ENCODE measurements at regions not wholly inside any gene's neighbourhood (a gene's known extent, or its start where the extent isn't known, plus 50 kb on each side); places are given as distances from the start of the nearest gene placed in this dataset.

DNA sequence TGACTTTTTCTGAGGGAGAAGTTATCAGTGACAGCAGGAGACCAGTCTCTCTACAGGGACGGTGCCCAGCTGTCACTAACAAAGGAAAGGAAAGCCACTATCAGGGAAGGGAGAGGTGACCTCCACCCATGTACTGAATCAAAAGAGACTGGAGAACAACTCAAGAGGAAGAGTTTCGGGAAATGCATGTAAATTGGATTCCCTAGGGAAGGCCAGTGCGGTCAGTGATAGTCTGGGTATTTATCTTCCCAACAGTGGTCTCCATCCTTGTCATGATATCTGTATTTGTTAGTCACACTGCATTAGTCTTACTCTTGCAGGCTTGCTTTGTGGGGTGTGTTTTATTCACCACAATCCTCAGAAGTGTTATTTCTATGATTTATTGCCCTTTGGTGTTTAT lies 193.4 kb upstream of the KIRREL3 start:
- TF ChIP-seq POLR2A (IDR thresholded peaks at IDR 0.05; ENCODE audit: low read depth) (no peak), POLR2AphosphoS5 (IDR thresholded peaks at IDR 0.05) (no peak)
- TF ChIP-seq, protein P1, sequence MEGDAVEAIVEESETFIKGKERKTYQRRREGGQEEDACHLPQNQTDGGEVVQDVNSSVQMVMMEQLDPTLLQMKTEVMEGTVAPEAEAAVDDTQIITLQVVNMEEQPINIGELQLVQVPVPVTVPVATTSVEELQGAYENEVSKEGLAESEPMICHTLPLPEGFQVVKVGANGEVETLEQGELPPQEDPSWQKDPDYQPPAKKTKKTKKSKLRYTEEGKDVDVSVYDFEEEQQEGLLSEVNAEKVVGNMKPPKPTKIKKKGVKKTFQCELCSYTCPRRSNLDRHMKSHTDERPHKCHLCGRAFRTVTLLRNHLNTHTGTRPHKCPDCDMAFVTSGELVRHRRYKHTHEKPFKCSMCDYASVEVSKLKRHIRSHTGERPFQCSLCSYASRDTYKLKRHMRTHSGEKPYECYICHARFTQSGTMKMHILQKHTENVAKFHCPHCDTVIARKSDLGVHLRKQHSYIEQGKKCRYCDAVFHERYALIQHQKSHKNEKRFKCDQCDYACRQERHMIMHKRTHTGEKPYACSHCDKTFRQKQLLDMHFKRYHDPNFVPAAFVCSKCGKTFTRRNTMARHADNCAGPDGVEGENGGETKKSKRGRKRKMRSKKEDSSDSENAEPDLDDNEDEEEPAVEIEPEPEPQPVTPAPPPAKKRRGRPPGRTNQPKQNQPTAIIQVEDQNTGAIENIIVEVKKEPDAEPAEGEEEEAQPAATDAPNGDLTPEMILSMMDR (IDR thresholded peaks at IDR 0.05): no peak
